Astrocyte (in vitro differentiated cells and primary cell): ENCODE measurements at regions not wholly inside any gene's neighbourhood (a gene's known extent, or its start where the extent isn't known, plus 50 kb on each side); places are given as distances from the start of the nearest gene placed in this dataset.

ENCODE experiments used
- DNase-seq: peaks from one replicate; pipeline ENCODE4 v3.0.0-alpha.2; 2010; ENCODE audit warnings: low read depth
- FAIRE-seq: peaks from 2 replicates; lab custom pipeline; 2011; peaks lifted over from hg19 to GRCh38; lab: Jason Lieb, UNC
- H2AFZ ChIP-seq: 2 replicates; pipeline ENCODE4 v1.6.0; 2012; ENCODE audit warnings: low read depth, low read length, inconsistent platforms
- H3K27ac ChIP-seq: 2 replicates; pipeline ENCODE4 v1.5.1; 2011; ENCODE audit warnings: low read depth, low read length, inconsistent platforms
- H3K27me3 ChIP-seq: 2 replicates; pipeline ENCODE4 v1.6.0; 2011; ENCODE audit warnings: low read length, inconsistent platforms; ENCODE audit not compliant: insufficient read depth
- H3K36me3 ChIP-seq: 2 replicates; pipeline ENCODE4 v1.5.1; 2011; ENCODE audit warnings: low read length, inconsistent platforms; ENCODE audit not compliant: insufficient read depth
- H3K4me1 ChIP-seq: 2 replicates; pipeline ENCODE4 v1.5.1; 2011; ENCODE audit warnings: low read length, inconsistent platforms; ENCODE audit not compliant: insufficient read depth
- H3K4me2 ChIP-seq: 2 replicates; pipeline ENCODE4 v1.6.0; 2012; ENCODE audit warnings: low read length, inconsistent platforms
- H3K4me3 ChIP-seq: 2 replicates; pipeline ENCODE4 v1.5.1; 2011; ENCODE audit warnings: low read depth, mild to moderate bottlenecking, low read length, inconsistent platforms; ENCODE audit not compliant: insufficient read depth
- H3K79me2 ChIP-seq: 2 replicates; pipeline ENCODE4 v1.6.0; 2012; ENCODE audit warnings: mild to moderate bottlenecking, low read length, inconsistent platforms; ENCODE audit not compliant: insufficient read depth
- H3K9ac ChIP-seq: 2 replicates; pipeline ENCODE4 v1.6.0; 2012; ENCODE audit warnings: mild to moderate bottlenecking, low read length, inconsistent platforms
- H3K9me3 ChIP-seq: 2 replicates; pipeline ENCODE4 v1.5.1; 2012; ENCODE audit warnings: low read depth, mild to moderate bottlenecking, low read length, inconsistent platforms; ENCODE audit not compliant: insufficient read depth
- H4K20me1 ChIP-seq: 2 replicates; pipeline ENCODE4 v1.6.0; 2012; ENCODE audit warnings: low read length, inconsistent platforms; ENCODE audit not compliant: insufficient read depth
- H3K27ac Mint-ChIP-seq: one replicate; pipeline ENCODE4 v1.8.0; 2021; ENCODE audit warnings: mild to moderate bottlenecking, mixed read lengths; ENCODE audit not compliant: unreplicated experiment
- H3K27me3 Mint-ChIP-seq: one replicate; pipeline ENCODE4 v1.8.0; 2021; ENCODE audit warnings: low read depth, mixed read lengths; ENCODE audit not compliant: unreplicated experiment
- H3K36me3 Mint-ChIP-seq: one replicate; pipeline ENCODE4 v1.8.0; 2021; ENCODE audit warnings: low read depth, mixed read lengths; ENCODE audit not compliant: unreplicated experiment
- H3K4me1 Mint-ChIP-seq: one replicate; pipeline ENCODE4 v1.8.0; 2021; ENCODE audit warnings: low read depth, mixed read lengths; ENCODE audit not compliant: unreplicated experiment
- H3K4me3 Mint-ChIP-seq: one replicate; pipeline ENCODE4 v1.8.0; 2021; ENCODE audit warnings: mild to moderate bottlenecking, moderate library complexity, mixed read lengths; ENCODE audit not compliant: unreplicated experiment
- H3K9me3 Mint-ChIP-seq: one replicate; pipeline ENCODE4 v1.8.0; 2021; ENCODE audit warnings: mild to moderate bottlenecking, mixed read lengths; ENCODE audit not compliant: unreplicated experiment
- EZH2 ChIP-seq: IDR thresholded peaks from 2 replicates; pipeline ENCODE4 v1.6.1; 2012; ENCODE audit warnings: mild to moderate bottlenecking, low read length, inconsistent platforms; ENCODE audit not compliant: insufficient read depth
- TF ChIP-seq, protein P1 (sequence below): IDR thresholded peaks from 2 replicates; pipeline ENCODE4 v1.5.1; 2011; ENCODE audit warnings: low read depth, mild to moderate bottlenecking, inconsistent platforms, low read length, moderate library complexity; ENCODE audit not compliant: insufficient read depth

DNA sequence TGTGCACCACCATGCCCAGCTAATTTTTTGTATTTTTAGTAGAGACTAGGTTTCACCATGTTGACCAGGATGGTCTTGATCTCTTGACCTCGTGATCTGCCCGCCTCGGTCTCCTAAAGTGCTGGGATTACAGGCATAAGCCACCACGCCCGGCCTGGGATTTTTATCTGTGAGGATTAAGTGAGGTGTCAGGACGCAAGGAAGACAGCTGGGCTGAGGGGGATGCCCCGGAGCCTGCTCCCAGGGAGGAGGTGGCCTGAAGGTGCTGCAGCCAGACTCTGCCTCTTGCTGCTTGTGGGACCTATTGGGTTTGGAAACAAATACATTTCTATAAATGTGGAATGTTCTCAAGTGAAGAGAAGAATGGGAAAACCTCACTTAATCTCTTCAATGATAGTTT lies 131.6 kb downstream of the OLFM4 start:
- Histone ChIP-seq H3K27me3 (no peaks in the 10 kb centered on the region), H3K9ac (no peak overlapping the region), H3K27ac (no peak overlapping the region), H3K36me3 (no peaks in the 10 kb centered on the region), H3K4me1 (no peaks in the 10 kb centered on the region), H4K20me1 (no peaks in the 10 kb centered on the region), H3K4me3 (no peak overlapping the region), H3K4me2 (no peak overlapping the region), H3K79me2 (no peaks in the 10 kb centered on the region), H2AFZ (no peak overlapping the region), H3K9me3 (no peaks in the 10 kb centered on the region)
- no peak for TF ChIP-seq EZH2
- TF ChIP-seq, protein P1, sequence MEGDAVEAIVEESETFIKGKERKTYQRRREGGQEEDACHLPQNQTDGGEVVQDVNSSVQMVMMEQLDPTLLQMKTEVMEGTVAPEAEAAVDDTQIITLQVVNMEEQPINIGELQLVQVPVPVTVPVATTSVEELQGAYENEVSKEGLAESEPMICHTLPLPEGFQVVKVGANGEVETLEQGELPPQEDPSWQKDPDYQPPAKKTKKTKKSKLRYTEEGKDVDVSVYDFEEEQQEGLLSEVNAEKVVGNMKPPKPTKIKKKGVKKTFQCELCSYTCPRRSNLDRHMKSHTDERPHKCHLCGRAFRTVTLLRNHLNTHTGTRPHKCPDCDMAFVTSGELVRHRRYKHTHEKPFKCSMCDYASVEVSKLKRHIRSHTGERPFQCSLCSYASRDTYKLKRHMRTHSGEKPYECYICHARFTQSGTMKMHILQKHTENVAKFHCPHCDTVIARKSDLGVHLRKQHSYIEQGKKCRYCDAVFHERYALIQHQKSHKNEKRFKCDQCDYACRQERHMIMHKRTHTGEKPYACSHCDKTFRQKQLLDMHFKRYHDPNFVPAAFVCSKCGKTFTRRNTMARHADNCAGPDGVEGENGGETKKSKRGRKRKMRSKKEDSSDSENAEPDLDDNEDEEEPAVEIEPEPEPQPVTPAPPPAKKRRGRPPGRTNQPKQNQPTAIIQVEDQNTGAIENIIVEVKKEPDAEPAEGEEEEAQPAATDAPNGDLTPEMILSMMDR: no peak
- DNase-seq: no peak
- H3K4me3 Mint-ChIP-seq: no peak overlapping the region
- H3K4me1 Mint-ChIP-seq: no peaks in the 10 kb centered on the region
- peaks cover 2% of the 10 kb centered on the region for H3K9me3 Mint-ChIP-seq
- H3K27ac Mint-ChIP-seq: no peak overlapping the region
- FAIRE-seq: no peak
- H3K36me3 Mint-ChIP-seq: no peaks in the 10 kb centered on the region
- no peaks in the 10 kb centered on the region for H3K27me3 Mint-ChIP-seq

DNA sequence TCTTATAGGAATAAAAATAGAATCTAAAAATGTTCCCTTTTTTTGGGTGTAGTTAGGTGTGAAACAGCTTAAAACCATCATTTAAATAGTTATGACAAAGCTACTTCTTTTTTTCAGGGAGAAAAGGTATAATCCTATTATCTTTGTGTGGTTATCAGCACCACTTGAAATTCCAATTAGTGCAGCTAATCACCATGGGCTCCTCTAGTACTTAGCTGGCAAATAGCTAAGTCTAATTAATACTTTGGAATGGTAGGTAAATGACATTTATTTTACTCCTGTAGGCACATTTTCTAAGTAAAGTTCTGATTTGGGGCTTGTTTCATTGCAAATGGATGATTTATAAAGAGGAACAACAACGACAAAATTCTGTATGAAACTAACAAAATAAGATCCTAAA lies 132.6 kb downstream of the OLFM4 start:
- no peaks in the 10 kb centered on the region for H3K9me3 ChIP-seq
- no peaks in the 10 kb centered on the region for H3K79me2 ChIP-seq
- H3K9ac ChIP-seq: no peak overlapping the region
- FAIRE-seq (no peak), DNase-seq (no peak)
- Mint-ChIP-seq H3K4me1 (no peaks in the 10 kb centered on the region), H3K27me3 (no peaks in the 10 kb centered on the region), H3K4me3 (no peak overlapping the region), H3K9me3 (peaks cover 2% of the 10 kb centered on the region), H3K27ac (no peak overlapping the region), H3K36me3 (no peaks in the 10 kb centered on the region)
- no peaks in the 10 kb centered on the region for H3K4me1 ChIP-seq
- no peak overlapping the region for H3K4me2 ChIP-seq
- no peaks in the 10 kb centered on the region for H4K20me1 ChIP-seq
- no peak overlapping the region for H3K4me3 ChIP-seq
- H3K27me3 ChIP-seq: no peaks in the 10 kb centered on the region
- H3K27ac ChIP-seq: no peak overlapping the region
- H3K36me3 ChIP-seq: no peaks in the 10 kb centered on the region
- TF ChIP-seq EZH2: no peak
- TF ChIP-seq, protein P1: no peak
- H2AFZ ChIP-seq: no peak overlapping the region

DNA sequence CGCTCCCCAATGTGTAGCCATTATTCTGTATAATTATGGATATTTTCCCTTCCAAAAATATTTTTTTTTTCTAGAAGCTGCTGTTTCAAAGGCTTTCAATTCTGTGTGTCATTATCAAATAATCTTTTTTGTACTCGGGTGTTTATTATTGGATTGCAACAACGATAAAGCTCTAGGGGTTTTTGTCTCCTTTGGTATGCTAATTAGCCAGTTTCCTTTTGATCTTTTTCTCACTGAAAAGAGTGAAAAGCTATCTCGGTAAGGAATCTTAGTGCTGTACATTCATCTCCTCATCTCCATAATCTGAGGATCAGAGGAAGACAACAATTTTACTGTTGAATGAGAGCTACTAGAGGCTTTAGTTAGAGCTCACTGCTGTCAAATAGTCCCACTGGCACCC lies 136.6 kb downstream of the OLFM4 start:
- no peak overlapping the region for H3K27ac ChIP-seq
- Mint-ChIP-seq H3K4me3 (no peak overlapping the region), H3K36me3 (no peaks in the 10 kb centered on the region), H3K9me3 (no peaks in the 10 kb centered on the region), H3K27ac (no peak overlapping the region), H3K27me3 (no peaks in the 10 kb centered on the region), H3K4me1 (peaks cover 4% of the 10 kb centered on the region)
- H3K4me1 ChIP-seq: no peaks in the 10 kb centered on the region
- no peaks in the 10 kb centered on the region for H3K36me3 ChIP-seq
- H3K9me3 ChIP-seq: no peaks in the 10 kb centered on the region
- H2AFZ ChIP-seq: no peak overlapping the region
- H3K27me3 ChIP-seq: no peaks in the 10 kb centered on the region
- no peak overlapping the region for H3K4me2 ChIP-seq
- no peaks in the 10 kb centered on the region for H3K79me2 ChIP-seq
- no peak for TF ChIP-seq EZH2
- TF ChIP-seq, protein P1: no peak
- no peak overlapping the region for H3K9ac ChIP-seq
- FAIRE-seq (no peak), DNase-seq (no peak)
- no peak overlapping the region for H3K4me3 ChIP-seq
- no peaks in the 10 kb centered on the region for H4K20me1 ChIP-seq
